Activated T-cell treated with anti-CD3 and anti-CD28 coated beads for 1 hour (primary cell): ENCODE measurements at regions not wholly inside any gene's neighbourhood (a gene's known extent, or its start where the extent isn't known, plus 50 kb on each side); places are given as distances from the start of the nearest gene placed in this dataset.

ENCODE experiments used
- DNase-seq: peaks from one replicate; pipeline ENCODE4 v3.0.0-alpha.2; 2020; ENCODE audit warnings: low read depth

- no peak for DNase-seq
Measured at GRCh38 chr21:35692311-35692710, 368.0 kb downstream of the SETD4 start.

GRCh38 chr21:35690436-35690835 lies 369.9 kb downstream of the SETD4 start:
- DNase-seq: no peak

GRCh38 chr21:35686156-35686555 lies 374.2 kb downstream of the SETD4 start:
- DNase-seq: no peak

GRCh38 chr21:35683664-35684304 lies 376.5 kb downstream of the SETD4 start:
- DNase-seq: no peak

- DNase-seq: no peak
Measured at GRCh38 chr21:35682904-35683549, 377.3 kb downstream of the SETD4 start.

GRCh38 chr21:35681946-35682345 lies 378.4 kb downstream of the SETD4 start:
- no peak for DNase-seq

- DNase-seq: no peak
Measured at GRCh38 chr21:35679076-35679475, 381.2 kb downstream of the SETD4 start.

- DNase-seq: no peak
Measured at GRCh38 chr21:35678393-35678792, 381.9 kb downstream of the SETD4 start.

- DNase-seq: no peak
Measured at GRCh38 chr21:35677298-35677841, 383.0 kb downstream of the SETD4 start.

GRCh38 chr21:35674895-35675470 lies 385.3 kb downstream of the SETD4 start:
- DNase-seq: no peak

GRCh38 chr21:35674091-35674671 lies 386.1 kb downstream of the SETD4 start:
- no peak for DNase-seq

- DNase-seq: no peak
Measured at GRCh38 chr21:35672313-35672712, 388.0 kb downstream of the SETD4 start.

- DNase-seq: no peak
Measured at GRCh38 chr21:35664683-35665082, 395.6 kb downstream of the SETD4 start.

- DNase-seq: no peak
Measured at GRCh38 chr21:35663856-35664606, 396.3 kb downstream of the SETD4 start.

GRCh38 chr21:35658242-35658641 lies 402.1 kb downstream of the SETD4 start:
- no peak for DNase-seq

- no peak for DNase-seq
Measured at GRCh38 chr21:35652872-35653271, 407.5 kb downstream of the SETD4 start.

GRCh38 chr21:35652196-35652595 lies 408.1 kb downstream of the SETD4 start:
- no peak for DNase-seq

GRCh38 chr21:35651196-35651595 lies 409.1 kb downstream of the SETD4 start:
- DNase-seq: no peak

- DNase-seq: no peak
Measured at GRCh38 chr21:35649186-35649585, 411.1 kb downstream of the SETD4 start.

- DNase-seq: no peak
Measured at GRCh38 chr21:35648512-35648911, 411.8 kb downstream of the SETD4 start.

GRCh38 chr21:35646606-35647005 lies 413.7 kb downstream of the SETD4 start:
- DNase-seq: no peak

- no peak for DNase-seq
Measured at GRCh38 chr21:35645991-35646390, 414.3 kb downstream of the SETD4 start.
